NCI-H69 (cell line): ENCODE measurements at regions not wholly inside any gene's neighbourhood (a gene's known extent, or its start where the extent isn't known, plus 50 kb on each side); places are given as distances from the start of the nearest gene placed in this dataset.
A peak's percentile ranks its signal among the peaks of the same experiment; 100 is the strongest.
"Not testable (repeated sequence)": the region's sequence is repeated elsewhere in the genome, so short reads cannot be mapped to it uniquely, and the experiment has no call there.

ENCODE experiments used
- DNase-seq: peaks from one replicate; lab custom pipeline; 2025; lab: John Stamatoyannopoulos, UW

GRCh38 chr2:122651236-122651635, 895.8 kb downstream of the TSN start:
- no peak for DNase-seq

GRCh38 chr2:122651780-122652179, 896.3 kb downstream of the TSN start:
- DNase-seq = no peak

- peak; percentile 57 for DNase-seq
Measured at GRCh38 chr2:122652670-122653069, 897.2 kb downstream of the TSN start.

- no peak for DNase-seq
Measured at GRCh38 chr2:122656403-122656802, 901.0 kb downstream of the TSN start.

GRCh38 chr2:122660786-122661634, 905.6 kb downstream of the TSN start:
- DNase-seq = peak; percentile 88

GRCh38 chr2:122663620-122664019, 908.2 kb downstream of the TSN start:
- peak; percentile 85 for DNase-seq

GRCh38 chr2:122669627-122670026, 914.2 kb downstream of the TSN start:
- no peak for DNase-seq

GRCh38 chr2:122670897-122671296, 915.4 kb downstream of the TSN start:
- peak; percentile 72 for DNase-seq

- DNase-seq = no peak
Measured at GRCh38 chr2:122680662-122681061, 925.2 kb downstream of the TSN start.

- no peak for DNase-seq
Measured at GRCh38 chr2:122681626-122682025, 926.2 kb downstream of the TSN start.

GRCh38 chr2:122682356-122682755, 926.9 kb downstream of the TSN start:
- DNase-seq = no peak

GRCh38 chr2:122683018-122683417, 927.6 kb downstream of the TSN start:
- no peak for DNase-seq

- no peak for DNase-seq
Measured at GRCh38 chr2:122692400-122693083, 937.1 kb downstream of the TSN start.

- no peak for DNase-seq
Measured at GRCh38 chr2:122697415-122697814, 942.0 kb downstream of the TSN start.

- no peak for DNase-seq
Measured at GRCh38 chr2:122703676-122704075, 948.2 kb downstream of the TSN start.

- DNase-seq = no peak
Measured at GRCh38 chr2:122704109-122704563, 948.7 kb downstream of the TSN start.

GRCh38 chr2:122705746-122706145, 950.3 kb downstream of the TSN start:
- no peak for DNase-seq

- no peak for DNase-seq
Measured at GRCh38 chr2:122706757-122707223, 951.3 kb downstream of the TSN start.

- no peak for DNase-seq
Measured at GRCh38 chr2:122707224-122707824, 951.9 kb downstream of the TSN start.

GRCh38 chr2:122710049-122710448, 954.6 kb downstream of the TSN start:
- DNase-seq = no peak

GRCh38 chr2:122713800-122714199, 958.3 kb downstream of the TSN start:
- no peak for DNase-seq

GRCh38 chr2:122720822-122721221, 965.4 kb downstream of the TSN start:
- not testable (repeated sequence) for DNase-seq
